ENCODE measurements at regions not wholly inside any gene's neighbourhood (a gene's known extent, or its start where the extent isn't known, plus 50 kb on each side); places are given as distances from the start of the nearest gene placed in this dataset.
"Not testable (repeated sequence)": the region's sequence is repeated elsewhere in the genome, so short reads cannot be mapped to it uniquely, and the experiment has no call there.

DNA sequence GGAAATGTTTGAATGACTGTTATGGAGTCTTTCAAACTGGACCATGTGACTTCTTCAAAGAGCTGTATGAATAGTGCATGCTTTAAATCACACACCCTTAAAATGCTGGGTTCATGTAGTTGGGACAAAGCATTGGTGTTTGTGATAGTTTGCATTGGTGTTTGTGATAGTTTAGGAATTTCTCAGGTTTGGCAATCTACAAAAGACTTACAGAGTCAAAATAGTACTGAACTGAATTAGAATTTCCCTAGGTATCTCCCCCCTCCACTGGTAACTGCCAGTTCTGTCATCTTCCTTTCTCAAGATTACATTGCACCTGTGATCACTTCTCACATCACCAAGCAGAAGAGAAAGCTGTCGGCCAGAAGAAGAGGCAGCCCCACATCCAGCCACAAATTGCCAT is 261.1 kb downstream of the GATA3 start:
- no peak for FAIRE-seq

DNA sequence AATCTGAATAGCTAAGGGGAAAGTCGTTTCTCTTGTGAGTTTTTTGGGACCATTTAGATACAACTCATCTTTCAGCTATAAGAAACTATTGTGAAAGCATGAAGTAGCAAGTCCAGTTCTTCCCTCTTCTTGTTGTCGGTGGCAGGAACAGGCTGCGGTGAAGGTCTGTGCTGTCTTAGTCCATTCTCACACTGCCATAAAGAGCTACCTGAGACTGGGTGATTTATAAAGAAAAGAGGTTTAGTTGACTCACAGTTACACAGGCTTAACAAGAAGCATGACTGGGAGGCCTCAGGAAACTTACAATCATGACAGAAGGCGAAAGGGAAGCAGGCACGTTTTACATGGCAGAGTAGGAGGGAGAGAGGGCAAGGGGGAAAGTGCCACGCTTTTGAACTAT is 261.8 kb downstream of the GATA3 start:
- no peak for FAIRE-seq

DNA sequence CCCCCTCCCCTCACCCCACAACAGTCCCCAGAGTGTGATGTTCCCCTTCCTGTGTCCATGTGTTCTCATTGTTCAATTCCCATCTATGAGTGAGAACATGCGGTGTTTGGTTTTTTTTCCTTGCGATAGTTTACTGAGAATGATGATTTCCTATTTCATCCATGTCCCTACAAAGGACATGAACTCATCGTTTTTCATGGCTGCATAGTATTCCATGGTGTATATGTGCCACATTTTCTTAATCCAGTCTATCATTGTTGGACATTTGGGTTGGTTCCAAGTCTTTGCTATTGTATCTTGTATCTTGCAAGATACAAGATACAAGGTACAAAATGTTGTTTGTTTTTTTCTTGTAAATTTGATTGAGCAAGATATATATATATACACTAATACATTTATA is 263.9 kb downstream of the GATA3 start:
- not testable (repeated sequence) for FAIRE-seq

DNA sequence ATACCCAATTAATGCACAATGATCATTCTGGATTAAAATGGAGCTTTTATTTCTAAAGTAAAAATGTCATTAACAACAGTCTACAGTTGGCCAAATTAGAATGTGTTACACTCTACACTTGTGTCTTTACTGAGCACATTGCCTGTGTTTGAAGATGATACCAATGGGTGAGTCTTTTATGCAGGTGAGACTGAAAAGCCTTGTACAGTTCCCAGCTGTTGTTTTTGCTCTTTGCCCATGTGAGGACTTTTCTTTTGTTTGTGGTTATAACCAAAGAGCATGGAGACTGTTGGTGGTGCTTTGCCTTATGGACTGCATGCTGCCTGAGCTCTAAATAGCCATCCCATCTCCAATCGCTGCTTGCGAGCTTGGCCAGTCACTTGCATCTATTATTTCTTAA is 264.5 kb downstream of the GATA3 start:
- no peak for FAIRE-seq

DNA sequence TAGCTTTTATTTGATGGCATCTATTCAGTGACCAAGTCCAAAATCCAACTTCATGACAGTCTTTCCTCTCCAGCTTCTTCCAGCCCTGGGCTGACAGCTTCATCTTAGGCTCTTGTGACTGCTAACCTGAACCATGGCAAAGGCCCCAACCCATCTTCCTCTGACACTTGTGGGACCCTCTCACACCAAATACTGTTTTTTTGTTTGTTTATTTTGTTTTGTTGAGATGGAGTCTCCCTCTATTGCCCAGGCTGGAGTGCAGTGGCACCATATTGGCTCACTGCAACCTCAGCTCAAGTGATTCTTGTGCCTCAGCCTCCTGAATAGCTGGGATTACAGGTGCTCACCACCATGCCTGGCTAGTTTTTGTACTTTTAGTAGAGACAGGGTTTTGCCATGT is 265.2 kb downstream of the GATA3 start:
- no peak for FAIRE-seq

DNA sequence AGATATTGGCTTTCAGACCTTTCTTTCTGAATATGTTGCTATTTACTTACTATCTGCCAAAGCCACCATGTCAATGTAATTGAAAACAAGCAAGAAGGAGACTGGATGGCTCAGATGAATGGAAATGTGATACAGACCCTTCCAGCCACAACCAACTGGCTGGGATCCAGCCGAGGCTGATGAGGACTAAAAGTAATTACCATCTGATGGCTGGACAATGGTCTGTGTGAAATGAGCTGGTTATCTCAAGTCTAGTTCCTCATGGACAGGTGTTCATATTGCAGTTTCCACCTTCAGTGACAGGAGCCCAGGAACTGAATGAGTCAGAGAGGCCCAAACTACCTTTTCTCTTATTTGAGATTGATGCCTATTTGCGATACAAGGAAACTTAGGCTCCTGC is 267.5 kb downstream of the GATA3 start:
- FAIRE-seq, result no peak

DNA sequence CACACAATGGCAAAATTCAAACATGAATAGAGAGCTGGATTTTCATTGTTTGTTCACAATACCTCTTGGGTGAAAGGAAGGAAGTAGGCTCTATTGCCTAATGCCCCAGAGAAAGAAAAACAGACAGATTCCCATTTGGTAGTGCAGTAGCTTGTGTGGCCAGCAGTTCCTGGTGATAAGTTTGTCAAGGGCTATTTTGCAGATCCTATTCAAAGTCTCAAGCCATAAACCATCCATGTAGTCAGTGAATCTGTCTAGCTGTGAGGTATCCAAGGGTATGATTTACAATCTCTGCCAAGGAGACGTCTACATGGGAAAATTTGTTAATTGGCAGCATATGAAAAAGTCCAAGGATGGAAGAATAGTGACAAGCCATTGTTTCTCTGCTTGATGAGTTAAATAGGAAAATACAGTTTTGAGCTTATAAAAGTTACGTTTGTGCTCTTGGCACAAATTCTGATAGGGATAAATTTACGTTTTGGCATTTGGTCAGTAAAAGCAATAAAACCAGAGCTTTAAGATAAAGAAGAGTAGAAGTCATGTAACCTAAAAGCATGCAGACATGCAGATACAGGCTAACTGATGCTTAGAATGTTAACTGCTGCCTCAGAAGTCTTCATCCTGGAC is 269.1 kb downstream of the GATA3 start:
- no peak for FAIRE-seq

DNA sequence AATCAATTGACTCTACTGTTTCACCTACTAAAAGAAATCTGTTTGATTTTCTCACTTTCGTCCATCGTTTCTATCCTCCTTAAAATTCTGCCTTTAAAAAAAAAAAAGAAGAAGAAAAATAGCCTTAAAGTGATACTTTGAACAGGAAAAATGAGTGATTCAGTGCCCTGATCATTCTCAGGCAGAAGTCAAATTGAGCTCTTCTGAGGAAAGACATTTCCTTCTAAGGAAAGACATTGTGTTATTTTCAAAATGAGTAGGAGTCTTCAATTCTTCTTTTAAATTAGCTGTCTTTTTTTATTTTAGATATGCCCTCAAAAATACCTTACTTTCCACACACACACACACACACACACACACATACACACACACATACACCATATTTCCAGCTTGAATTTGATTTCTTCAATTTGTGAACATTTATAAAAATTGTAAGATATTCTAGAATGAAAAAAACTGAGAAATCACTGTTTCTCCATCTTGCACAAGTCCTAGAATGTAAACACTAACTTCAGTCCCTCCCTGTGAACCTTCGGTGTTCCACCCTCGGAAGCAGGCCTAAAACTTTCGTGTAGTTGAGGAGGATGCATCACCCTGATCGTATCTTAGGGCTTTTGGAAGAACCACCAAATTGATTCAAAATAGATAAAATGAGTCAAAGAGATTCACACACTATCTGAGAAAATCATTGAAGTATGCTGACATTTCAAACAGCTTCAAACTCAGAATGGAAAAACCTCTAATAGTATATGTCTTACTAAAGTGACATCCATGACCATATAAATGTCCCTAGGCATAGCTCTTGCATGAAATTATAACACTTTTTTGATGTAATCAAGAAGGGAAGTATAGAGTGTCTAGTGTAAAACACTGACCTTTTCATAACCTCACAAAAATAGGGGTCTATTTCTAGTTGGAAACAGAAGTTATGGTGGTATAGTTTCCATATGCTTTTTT is 270.8 kb downstream of the GATA3 start:
- FAIRE-seq, result no peak

DNA sequence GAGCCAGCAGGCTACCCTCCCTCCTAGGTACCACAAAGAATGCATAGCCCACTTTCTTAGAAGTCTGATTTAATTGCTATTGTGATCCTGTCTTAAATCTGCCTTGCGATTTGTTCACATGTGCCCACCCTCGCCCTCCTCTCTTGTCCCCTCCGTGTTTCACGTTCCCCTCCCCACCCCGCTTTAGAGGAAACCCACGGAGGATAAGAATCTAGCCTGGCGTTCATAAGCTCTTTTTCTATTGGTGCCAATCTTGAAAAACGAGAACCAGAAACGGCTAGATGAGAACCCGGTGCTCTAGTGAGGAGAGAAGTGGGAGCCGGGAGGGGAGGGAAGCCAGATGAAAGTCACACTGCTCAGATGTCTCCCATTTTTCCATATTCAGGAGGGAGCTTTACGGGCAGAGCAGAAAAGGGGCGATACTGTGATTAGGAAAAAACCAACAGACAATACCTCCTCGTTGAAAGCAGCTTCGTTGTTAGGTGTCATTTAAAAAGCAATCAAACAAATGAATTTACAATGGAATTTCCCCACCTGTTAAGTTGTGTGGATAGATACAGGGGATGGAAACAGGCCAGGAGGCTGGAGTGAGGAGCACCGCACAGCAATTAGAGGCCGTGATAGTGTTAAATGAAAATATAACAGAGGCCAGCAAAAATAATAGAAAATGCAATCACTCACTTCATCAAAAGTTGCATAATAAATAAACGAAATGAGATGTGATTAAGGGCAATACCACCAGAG is 272.1 kb downstream of the GATA3 start:
- no peak for FAIRE-seq

DNA sequence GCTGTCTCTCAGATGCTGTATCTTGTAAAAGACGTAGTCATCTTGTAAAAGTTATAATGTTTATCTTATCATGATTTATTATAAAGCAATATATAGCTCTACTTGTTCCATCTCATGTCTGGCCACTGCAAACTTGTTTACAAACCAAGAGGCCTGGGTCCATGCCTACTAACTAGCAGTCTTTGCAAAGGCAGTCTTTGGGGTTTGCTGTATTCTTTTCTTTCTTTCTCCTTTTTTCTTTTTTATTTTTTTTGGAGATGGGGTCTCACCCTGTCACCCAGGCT is 272.6 kb downstream of the GATA3 start:
- FAIRE-seq, result no peak

DNA sequence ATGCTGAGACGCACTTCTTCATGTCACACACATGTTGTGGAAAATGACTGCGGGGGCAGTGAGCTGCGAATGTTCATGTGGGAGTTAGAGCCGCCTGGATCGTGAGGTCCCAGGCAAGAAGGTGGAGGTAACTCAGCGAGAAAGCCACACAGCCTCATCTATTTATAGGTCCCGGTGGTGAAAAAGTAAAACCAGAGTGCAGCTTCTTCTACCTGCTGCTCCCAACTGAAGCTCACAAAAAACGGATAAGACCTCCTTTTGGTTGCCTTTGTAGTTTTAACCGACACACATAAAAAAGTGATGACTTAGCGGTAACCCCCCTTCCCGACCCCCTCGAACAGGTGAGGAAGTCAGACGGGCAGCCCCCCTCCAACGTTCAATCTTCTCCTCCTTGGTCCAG is 276.9 kb downstream of the GATA3 start:
- no peak for FAIRE-seq

DNA sequence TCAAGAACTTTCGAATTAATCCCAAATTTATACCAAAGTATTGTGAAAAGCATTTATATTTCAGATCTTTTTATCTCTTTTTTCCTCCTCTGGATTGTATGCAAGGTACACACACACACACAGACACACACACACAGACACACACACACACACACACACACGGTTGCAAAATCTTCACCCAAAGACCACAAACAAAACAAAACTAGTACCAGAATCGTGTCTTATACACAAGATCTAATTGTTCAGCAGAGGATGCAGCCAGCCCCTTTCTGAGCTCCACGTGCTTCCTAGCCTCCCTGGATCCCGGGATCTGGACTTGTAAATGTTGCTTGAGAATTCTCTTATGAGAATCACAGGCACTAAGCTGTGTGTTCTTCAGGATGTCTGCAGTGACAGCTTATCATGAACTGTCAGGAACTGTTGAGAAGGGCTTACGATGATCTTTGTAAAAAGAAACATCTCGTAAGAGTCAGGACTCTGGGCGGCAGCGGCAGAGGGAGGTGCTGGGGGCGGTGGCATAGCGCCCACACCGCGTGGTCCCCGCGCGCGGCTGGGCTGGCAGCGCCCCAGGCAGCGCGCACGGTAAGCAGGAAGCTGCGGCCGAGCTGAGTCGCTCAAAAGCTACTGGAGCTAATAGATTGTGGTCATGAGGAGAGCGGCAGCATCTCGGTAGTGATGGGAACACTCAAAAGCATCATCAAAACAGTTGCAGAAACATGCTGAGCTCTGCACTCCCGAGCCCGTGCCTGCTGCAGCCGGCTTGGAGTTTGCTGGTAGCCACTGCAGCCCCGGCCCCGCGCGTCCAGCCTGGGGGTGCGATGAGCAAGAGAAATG is 277.6 kb downstream of the GATA3 start:
- FAIRE-seq, result no peak

DNA sequence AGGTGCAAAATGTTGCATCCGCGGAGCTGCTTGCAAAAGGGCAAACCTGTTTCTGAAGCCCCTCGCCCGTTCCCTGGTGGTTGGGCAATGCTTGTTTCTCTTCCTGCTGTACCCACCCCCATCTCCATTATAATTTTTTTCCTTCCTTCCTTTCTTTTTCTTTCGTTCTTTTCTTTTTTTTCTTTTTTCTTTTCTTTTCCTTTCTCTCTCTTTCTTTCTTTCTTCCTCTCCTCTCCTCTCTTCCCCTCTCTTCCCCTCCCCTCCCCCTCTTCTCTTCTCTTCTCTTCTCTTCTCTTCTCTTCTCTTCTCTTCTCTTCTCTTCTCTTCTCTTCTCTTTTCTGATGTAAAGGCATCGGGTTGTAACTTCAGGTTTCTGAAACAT is 278.2 kb downstream of the GATA3 start:
- FAIRE-seq, result no peak

DNA sequence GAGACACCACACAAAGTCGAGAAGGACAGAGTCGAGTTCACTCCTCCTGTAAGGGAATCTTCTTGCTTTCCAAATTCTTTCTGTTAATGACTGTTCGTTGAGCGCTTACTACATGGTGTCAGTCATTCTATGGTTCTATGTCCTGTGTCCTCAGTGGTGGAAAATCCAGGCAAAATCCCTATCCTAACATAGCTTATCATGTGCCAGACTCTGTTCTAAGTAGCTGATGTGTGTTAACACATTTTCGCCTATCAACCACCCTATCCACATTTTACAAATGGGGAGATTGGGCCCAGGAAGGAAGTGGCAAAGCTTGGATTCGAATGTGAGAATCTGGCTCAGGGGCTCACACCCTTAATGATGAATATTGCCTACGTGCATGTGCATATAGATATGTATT is 280.1 kb downstream of the GATA3 start:
- FAIRE-seq, result no peak

DNA sequence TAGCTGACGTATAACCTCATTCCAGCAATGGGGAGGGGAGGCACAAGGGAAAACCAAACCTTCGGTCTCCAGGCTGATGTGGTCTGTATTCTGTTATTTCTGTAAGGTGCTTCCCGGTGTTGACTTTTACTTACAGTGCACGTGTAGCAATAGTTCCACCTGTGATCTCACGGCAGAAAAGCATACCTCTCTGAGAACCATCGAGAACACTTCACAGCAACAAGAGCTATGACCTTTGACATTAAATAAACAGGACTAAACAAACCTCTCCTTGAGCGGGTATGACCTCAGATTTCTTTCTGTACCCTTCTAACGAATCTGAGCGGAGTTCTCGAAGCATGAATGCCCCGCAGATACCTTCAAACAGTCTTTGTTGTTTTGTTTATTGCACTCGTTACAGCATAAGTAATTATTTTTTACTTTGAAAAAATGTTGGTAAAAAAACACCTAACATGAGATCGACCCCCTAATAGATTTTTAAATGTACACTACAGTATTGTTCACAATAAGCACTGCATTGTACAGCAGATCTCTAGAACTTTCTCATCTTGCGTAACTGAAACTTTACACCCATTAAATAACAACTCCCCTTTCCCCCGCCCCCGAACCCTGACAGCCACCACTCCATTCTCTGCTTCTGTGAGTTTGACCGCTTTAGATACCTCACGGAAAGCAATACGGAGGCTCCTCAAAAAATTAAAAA is 282.3 kb downstream of the GATA3 start:
- no peak for FAIRE-seq

DNA sequence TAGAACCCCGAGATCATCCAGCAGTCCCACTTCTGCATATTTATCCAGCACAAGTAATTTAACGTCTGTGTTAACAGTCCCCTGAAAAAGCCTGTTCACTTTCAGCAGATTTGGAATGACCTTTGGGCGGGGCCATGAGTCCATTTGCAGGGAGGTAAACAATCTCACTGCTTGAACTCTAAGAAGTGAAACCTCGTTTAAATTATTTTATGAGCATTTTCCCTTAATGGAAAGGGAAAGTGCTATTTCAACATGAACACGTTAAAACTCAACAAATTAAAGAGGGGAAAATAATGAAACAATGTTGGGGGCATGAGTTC is 282.8 kb downstream of the GATA3 start:
- no peak for FAIRE-seq

DNA sequence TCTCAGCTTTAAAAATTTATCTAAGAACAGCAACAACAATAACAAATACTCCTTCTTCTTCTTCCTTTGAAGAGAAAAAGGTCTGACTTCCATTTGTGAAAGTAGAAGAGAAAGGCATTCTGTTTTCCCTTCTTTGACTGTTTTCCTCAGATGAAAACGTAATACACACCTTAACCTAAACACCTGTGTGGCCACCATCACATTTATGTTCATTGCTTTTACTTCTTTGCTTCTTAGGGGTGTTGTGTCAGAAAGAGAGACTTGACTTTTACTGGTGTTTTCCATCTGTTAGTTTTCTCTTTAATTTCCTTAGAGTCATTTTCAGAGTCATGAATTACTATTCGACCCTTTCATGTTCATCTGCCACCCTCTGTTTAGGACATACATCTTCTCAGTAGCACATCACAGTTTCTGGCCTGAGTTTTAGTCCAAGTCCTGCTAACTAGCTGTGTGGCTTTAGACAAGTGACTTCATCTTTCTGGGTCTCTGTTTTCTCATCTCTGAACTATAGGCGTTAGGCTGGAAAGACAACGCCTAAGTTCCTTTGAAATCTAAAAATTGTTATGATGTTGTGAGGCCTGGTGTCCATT is 283.8 kb downstream of the GATA3 start:
- no peak for FAIRE-seq

DNA sequence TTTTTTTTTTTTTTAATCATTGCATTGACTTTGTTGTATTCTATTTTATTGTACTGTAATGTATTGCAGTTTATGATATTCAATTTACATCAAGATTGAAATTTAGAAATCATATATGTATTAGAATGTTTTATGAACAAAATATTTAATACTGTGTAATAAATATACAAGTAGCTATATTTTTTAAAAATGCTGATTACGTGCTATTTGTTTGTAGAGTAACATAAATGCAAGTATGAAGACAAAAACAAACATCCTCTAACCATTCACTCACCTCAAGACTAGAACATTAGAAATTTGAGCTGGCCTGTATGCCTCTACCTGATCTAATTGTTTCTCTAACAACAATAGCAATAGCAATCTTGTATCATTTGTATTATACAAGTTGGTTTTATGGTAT is 290.3 kb downstream of the GATA3 start:
- no peak for FAIRE-seq

DNA sequence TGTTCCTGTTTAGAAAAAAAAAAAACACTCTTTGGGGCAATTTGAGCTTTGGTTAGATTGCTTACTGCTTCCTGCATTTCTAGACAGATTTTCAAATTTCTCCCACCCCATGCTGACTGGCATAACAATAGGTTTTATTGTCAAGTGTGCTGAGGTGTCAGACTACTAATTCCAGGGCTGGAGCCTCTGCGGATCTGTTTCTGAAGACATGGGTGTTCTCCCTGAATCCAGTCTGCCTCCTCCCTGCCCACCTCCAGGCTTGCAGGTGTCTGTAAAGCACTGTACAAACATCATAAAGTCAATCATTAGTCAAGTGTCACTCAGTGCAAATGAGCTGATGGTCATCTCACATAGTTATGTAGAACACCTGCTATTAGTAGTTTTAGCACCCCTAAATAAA is 292.4 kb downstream of the GATA3 start:
- FAIRE-seq, result no peak

DNA sequence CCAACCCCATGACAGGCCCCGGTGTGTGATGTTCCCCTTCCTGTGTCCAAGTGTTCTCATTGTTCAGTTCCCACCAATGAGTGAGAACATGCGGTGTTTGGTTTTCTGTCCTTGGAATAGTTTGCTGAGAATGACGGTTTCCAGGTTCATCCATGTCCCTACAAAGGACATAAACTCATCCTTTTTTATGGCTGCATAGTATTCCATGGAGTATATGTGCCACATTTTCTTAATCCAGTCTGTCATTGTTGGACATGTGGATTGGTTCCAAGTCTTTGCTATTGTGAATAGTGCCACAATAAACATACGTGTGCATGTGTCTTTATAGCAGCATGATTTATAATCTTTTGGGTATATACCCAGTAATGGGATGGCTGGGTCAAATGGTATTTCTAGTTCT is 293.1 kb downstream of the GATA3 start:
- not testable (repeated sequence) for FAIRE-seq

DNA sequence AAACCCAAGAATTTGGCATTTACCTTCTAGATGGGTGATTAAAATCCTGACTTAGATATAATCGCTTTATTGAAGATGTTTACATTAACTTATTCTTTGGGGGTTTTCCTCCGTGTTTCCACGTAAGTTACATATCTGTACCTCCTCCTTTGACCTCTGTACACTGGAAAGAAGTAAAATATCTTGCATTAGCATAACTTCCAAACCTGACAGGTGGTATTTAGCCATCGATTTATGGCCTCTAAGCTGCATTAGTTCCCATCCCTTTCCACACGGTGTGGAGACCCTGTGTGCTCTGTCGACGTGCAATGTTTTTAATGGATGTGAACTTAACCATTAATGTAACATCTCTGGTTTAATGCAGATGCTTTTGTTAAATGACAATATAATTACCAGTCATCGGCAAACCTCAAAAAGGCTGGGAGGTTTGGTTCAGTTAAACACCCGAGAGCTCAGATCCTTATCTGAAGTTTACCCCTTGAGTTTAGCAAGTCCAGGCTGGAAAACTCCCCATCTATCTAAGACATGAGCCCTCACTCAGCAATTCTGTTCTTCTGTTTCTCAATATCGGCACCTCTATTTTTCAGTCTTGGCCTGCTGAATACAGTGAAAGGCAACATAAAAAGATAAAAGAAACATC is 295.2 kb downstream of the GATA3 start:
- FAIRE-seq, result no peak

Measured in G401.6 (cell line).